SU-DHL-6 (cell line): ENCODE measurements at regions not wholly inside any gene's neighbourhood (a gene's known extent, or its start where the extent isn't known, plus 50 kb on each side); places are given as distances from the start of the nearest gene placed in this dataset.

Experiments
- CTCF ChIP-seq: fragments of 200-600 bp; sonication (generic); IDR thresholded peaks from one replicate; pipeline ENCODE4 v1.5.1; 2017; ENCODE audit warnings: antibody characterized with exemption, mild to moderate bottlenecking, low read length, moderate library complexity; ENCODE audit not compliant: insufficient read depth, poor library complexity, severe bottlenecking
- EZH2phosphoT487 ChIP-seq: fragments of 200-600 bp; sonication (generic), shearing (Covaris generic); conservative IDR thresholded peaks from 2 replicates; pipeline ENCODE4 v1.6.1; 2018; ENCODE audit warnings: mild to moderate bottlenecking, antibody characterized with exemption, low read length, moderate library complexity, mixed read lengths

- TF ChIP-seq EZH2phosphoT487: no peak
- no peak for TF ChIP-seq CTCF
Observed at GRCh38 chr6:76518443-76518842, 446.0 kb upstream of the IMPG1 start.
